ENCODE measurements at regions not wholly inside any gene's neighbourhood (a gene's known extent, or its start where the extent isn't known, plus 50 kb on each side); places are given as distances from the start of the nearest gene placed in this dataset.
A peak's percentile ranks its signal among the peaks of the same experiment; 100 is the strongest.

GRCh38 chr3:127374086-127375010, 86.5 kb upstream of the PRR20G start:
- peak; percentile 37 for DNase-seq (ENCODE audit: low spot score)

- DNase-seq (ENCODE audit: low spot score): no peak
These were observed 85.7 kb upstream of the PRR20G start for GRCh38 chr3:127373441-127374085.

GRCh38 chr3:127371846-127372245, 84.0 kb upstream of the PRR20G start:
- no peak for DNase-seq (ENCODE audit: low spot score)

- no peak for DNase-seq (ENCODE audit: low spot score)
These were observed 83.5 kb upstream of the PRR20G start for GRCh38 chr3:127371334-127371733.

- no peak for DNase-seq (ENCODE audit: low spot score)
These were observed 83.1 kb upstream of the PRR20G start for GRCh38 chr3:127370906-127371305.

GRCh38 chr3:127369356-127369935, 81.6 kb upstream of the PRR20G start:
- no peak for DNase-seq (ENCODE audit: low spot score)

GRCh38 chr3:127368186-127369032, 80.6 kb upstream of the PRR20G start:
- peak; percentile 1 for DNase-seq (ENCODE audit: low spot score)

GRCh38 chr3:127367593-127367992, 79.7 kb upstream of the PRR20G start:
- DNase-seq (ENCODE audit: low spot score): no peak

- DNase-seq (ENCODE audit: low spot score): no peak
These were observed 78.5 kb upstream of the PRR20G start for GRCh38 chr3:127366383-127366782.

GRCh38 chr3:127365163-127365798, 77.4 kb upstream of the PRR20G start:
- peak; percentile 1 for DNase-seq (ENCODE audit: low spot score)

- DNase-seq (ENCODE audit: low spot score): no peak
These were observed 76.0 kb upstream of the PRR20G start for GRCh38 chr3:127363891-127364290.

GRCh38 chr3:127363171-127363570, 75.3 kb upstream of the PRR20G start:
- DNase-seq (ENCODE audit: low spot score): peak; percentile 2

- peak; percentile 2 for DNase-seq (ENCODE audit: low spot score)
These were observed 72.8 kb upstream of the PRR20G start for GRCh38 chr3:127360647-127361046.

- no peak for DNase-seq (ENCODE audit: low spot score)
These were observed 70.8 kb upstream of the PRR20G start for GRCh38 chr3:127358641-127359040.

- no peak for DNase-seq (ENCODE audit: low spot score)
These were observed 68.5 kb upstream of the PRR20G start for GRCh38 chr3:127356381-127356780.

GRCh38 chr3:127354761-127355160, 66.9 kb upstream of the PRR20G start:
- no peak for DNase-seq (ENCODE audit: low spot score)

- DNase-seq (ENCODE audit: low spot score): no peak
These were observed 64.8 kb upstream of the PRR20G start for GRCh38 chr3:127352612-127353011.

GRCh38 chr3:127351775-127352350, 64.0 kb upstream of the PRR20G start:
- DNase-seq (ENCODE audit: low spot score): no peak

- no peak for DNase-seq (ENCODE audit: low spot score)
These were observed 63.5 kb upstream of the PRR20G start for GRCh38 chr3:127351321-127351720.

GRCh38 chr3:127350172-127351050, 62.6 kb upstream of the PRR20G start:
- DNase-seq (ENCODE audit: low spot score): peak; percentile 4

Measured in GM03348 (cell line).